Thyroid gland (tissue), 4 donors: ENCODE measurements at regions not wholly inside any gene's neighbourhood (a gene's known extent, or its start where the extent isn't known, plus 50 kb on each side); places are given as distances from the start of the nearest gene placed in this dataset.

Experiments
- CTCF ChIP-seq, 6 experiments: fragments of 200-600 bp in 3 of 6; fragments of 450-650 bp in 3 of 6; sonication (generic) in 3 of 6; IDR thresholded peaks; one replicate each; pipeline ENCODE4 v1.5.1; 2016 to 2019; ENCODE audit warnings: antibody characterized with exemption in 6 of 6, mild to moderate bottlenecking in 2 of 6, inconsistent platforms in 1 of 6, moderate library complexity in 1 of 6
- POLR2A ChIP-seq, 2 donors: fragments of 450-650 bp; IDR thresholded peaks; one replicate each; pipeline ENCODE4 v1.6.1; 2017; ENCODE audit warnings: antibody characterized with exemption in 2 of 2, mild to moderate bottlenecking in 2 of 2, moderate library complexity in 1 of 2

- TF ChIP-seq CTCF (IDR thresholded peaks at IDR 0.05) (no peak), POLR2A (IDR thresholded peaks at IDR 0.05) (no peak)
Measured at GRCh38 chr4:85092536-85092935, 126.0 kb upstream of the WDFY3 start.
